ENCODE measurements at regions not wholly inside any gene's neighbourhood (a gene's known extent, or its start where the extent isn't known, plus 50 kb on each side); places are given as distances from the start of the nearest gene placed in this dataset.

DNA sequence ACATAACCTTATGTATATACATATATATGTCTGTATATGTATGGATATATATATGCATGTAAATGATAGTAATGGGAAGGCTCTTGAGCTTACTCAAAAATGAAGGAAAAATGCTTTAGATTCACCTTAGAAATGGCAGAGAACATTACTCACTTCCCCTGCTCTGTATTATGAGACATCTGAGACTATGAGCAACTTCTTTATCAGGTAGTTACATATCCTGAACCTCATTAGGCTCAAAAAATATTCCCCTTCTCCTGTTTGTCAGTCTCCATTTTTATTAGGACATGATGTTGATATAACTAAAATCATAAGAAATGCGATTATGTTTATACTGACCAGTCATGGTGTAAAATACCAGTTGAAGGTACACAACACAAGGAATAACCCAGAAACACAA, 800.1 kb upstream of the ZWINT start:
- H3K27me3 ChIP-seq (ENCODE audit: control insufficient read depth in 1 of 2, insufficient read depth in 2 of 2, low read length in 2 of 2), result no peaks in the 10 kb centered on the region
- peaks cover 0 to 5% of the 10 kb centered on the region in 2 donors for H3K9me3 ChIP-seq (ENCODE audit: control insufficient read depth in 2 of 2, insufficient read depth in 1 of 2, low read depth in 1 of 2, low read length in 1 of 2)
- no peaks in the 10 kb centered on the region for H3K4me1 ChIP-seq (ENCODE audit: control insufficient read depth in 2 of 2, insufficient read depth in 2 of 2, low read length in 1 of 2)
- H3K4me3 ChIP-seq (ENCODE audit: low read depth in 1 of 2, low read length in 2 of 2), result no peak overlapping the region
- no peak overlapping the region for H3K27ac ChIP-seq (ENCODE audit: low read depth in 2 of 2, low read length in 1 of 2)
- WGBS, 2 donors, result 88 to 94% methylated on average over 1 of the region's 1 CpG
- H3K36me3 ChIP-seq (ENCODE audit: control insufficient read depth in 2 of 2, insufficient read depth in 2 of 2, low read length in 1 of 2), result no peaks in the 10 kb centered on the region

DNA sequence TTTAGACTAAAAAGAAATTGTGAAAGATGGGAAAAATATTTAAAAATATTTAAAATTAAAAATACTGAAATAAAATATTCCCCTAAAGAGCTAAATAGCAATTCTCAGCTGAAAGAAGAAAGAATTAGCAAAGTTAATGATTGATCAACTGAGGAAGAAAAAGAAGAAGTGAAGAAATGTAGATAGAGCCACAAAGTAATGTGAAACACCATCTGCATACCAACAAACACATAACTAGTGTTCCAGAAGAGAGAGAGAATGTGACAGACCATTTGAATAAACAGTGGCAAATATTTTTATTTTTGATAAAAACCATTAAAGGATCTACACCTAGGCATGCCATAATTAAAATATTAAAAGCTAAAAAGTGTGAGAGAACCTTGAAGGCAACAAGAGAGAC, 784.5 kb upstream of the ZWINT start:
- Histone ChIP-seq H3K27ac (ENCODE audit: low read depth in 2 of 2, low read length in 1 of 2) (no peak overlapping the region), H3K9me3 (ENCODE audit: control insufficient read depth in 2 of 2, insufficient read depth in 1 of 2, low read depth in 1 of 2, low read length in 1 of 2) (no peaks in the 10 kb centered on the region), H3K36me3 (ENCODE audit: control insufficient read depth in 2 of 2, insufficient read depth in 2 of 2, low read length in 1 of 2) (no peaks in the 10 kb centered on the region), H3K27me3 (ENCODE audit: control insufficient read depth in 1 of 2, insufficient read depth in 2 of 2, low read length in 2 of 2) (no peaks in the 10 kb centered on the region), H3K4me1 (ENCODE audit: control insufficient read depth in 2 of 2, insufficient read depth in 2 of 2, low read length in 1 of 2) (no peaks in the 10 kb centered on the region), H3K4me3 (ENCODE audit: low read depth in 1 of 2, low read length in 2 of 2) (no peak overlapping the region)

GRCh38 chr10:57142925-57143576, 782.0 kb upstream of the ZWINT start:
- H3K4me3 ChIP-seq (ENCODE audit: low read depth in 1 of 2, low read length in 2 of 2), result no peak overlapping the region
- no peaks in the 10 kb centered on the region for H3K27me3 ChIP-seq (ENCODE audit: control insufficient read depth in 1 of 2, insufficient read depth in 2 of 2, low read length in 2 of 2)
- H3K36me3 ChIP-seq (ENCODE audit: control insufficient read depth in 2 of 2, insufficient read depth in 2 of 2, low read length in 1 of 2), result no peaks in the 10 kb centered on the region
- no peak overlapping the region for H3K27ac ChIP-seq (ENCODE audit: low read depth in 2 of 2, low read length in 1 of 2)
- WGBS, 2 donors, result 43% methylated on average over 7 of the region's 7 CpGs
- no peaks in the 10 kb centered on the region for H3K4me1 ChIP-seq (ENCODE audit: control insufficient read depth in 2 of 2, insufficient read depth in 2 of 2, low read length in 1 of 2)
- H3K9me3 ChIP-seq (ENCODE audit: control insufficient read depth in 2 of 2, insufficient read depth in 1 of 2, low read depth in 1 of 2, low read length in 1 of 2), result peaks cover 0 to 2% of the 10 kb centered on the region in 2 donors

GRCh38 chr10:57141708-57142107, 780.6 kb upstream of the ZWINT start:
- Histone ChIP-seq H3K36me3 (ENCODE audit: control insufficient read depth in 2 of 2, insufficient read depth in 2 of 2, low read length in 1 of 2) (no peaks in the 10 kb centered on the region), H3K4me1 (ENCODE audit: control insufficient read depth in 2 of 2, insufficient read depth in 2 of 2, low read length in 1 of 2) (no peaks in the 10 kb centered on the region), H3K27ac (ENCODE audit: low read depth in 2 of 2, low read length in 1 of 2) (no peak overlapping the region), H3K4me3 (ENCODE audit: low read depth in 1 of 2, low read length in 2 of 2) (no peak overlapping the region), H3K27me3 (ENCODE audit: control insufficient read depth in 1 of 2, insufficient read depth in 2 of 2, low read length in 2 of 2) (no peaks in the 10 kb centered on the region), H3K9me3 (ENCODE audit: control insufficient read depth in 2 of 2, insufficient read depth in 1 of 2, low read depth in 1 of 2, low read length in 1 of 2) (peaks cover 0 to 2% of the 10 kb centered on the region in 2 donors)
- WGBS, 2 donors, result 84 to 90% methylated on average over 1 of the region's 1 CpG

DNA sequence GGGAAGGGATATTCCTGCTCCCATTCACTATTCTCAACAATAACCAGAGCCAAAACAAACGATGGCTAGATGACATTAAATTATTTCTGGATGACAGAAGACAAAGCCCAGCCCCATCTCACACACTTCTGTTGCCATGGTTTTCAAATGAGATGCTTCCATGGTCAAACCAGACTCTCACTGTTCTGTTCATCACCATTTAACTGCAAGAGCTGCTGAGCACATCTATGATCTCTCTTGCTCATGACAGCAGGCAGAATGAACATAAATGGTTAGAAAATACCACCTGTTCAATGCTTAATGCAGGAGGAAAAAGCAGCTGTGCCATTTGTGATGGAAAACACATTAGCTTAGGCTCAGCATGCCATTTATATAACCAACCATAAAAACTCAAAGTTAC, 758.6 kb upstream of the ZWINT start:
- Histone ChIP-seq H3K36me3 (ENCODE audit: control insufficient read depth in 2 of 2, insufficient read depth in 2 of 2, low read length in 1 of 2) (no peaks in the 10 kb centered on the region), H3K27me3 (ENCODE audit: control insufficient read depth in 1 of 2, insufficient read depth in 2 of 2, low read length in 2 of 2) (no peaks in the 10 kb centered on the region)

DNA sequence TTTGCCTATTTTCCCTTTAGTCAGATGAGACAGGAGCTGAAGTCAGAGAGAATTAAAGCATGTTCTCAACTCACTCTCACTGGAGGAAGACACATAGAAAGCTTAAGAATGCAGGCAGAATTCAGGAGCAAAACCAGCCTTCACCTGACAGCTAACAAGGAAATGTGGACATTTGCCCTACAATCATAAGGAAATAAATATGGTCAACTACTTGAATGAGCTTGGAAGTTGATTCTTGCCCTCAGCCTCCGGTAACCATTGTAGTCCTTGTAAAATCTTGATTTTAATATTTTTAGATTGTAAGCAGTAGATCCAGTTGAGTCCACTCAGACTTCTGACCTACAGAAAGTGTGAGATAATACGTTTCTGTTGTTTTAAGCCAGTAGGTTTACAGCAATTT, 752.5 kb upstream of the ZWINT start:
- Histone ChIP-seq H3K4me1 (ENCODE audit: control insufficient read depth in 2 of 2, insufficient read depth in 2 of 2, low read length in 1 of 2) (no peaks in the 10 kb centered on the region), H3K4me3 (ENCODE audit: low read depth in 1 of 2, low read length in 2 of 2) (no peak overlapping the region), H3K27me3 (ENCODE audit: control insufficient read depth in 1 of 2, insufficient read depth in 2 of 2, low read length in 2 of 2) (no peaks in the 10 kb centered on the region), H3K27ac (ENCODE audit: low read depth in 2 of 2, low read length in 1 of 2) (no peak overlapping the region), H3K9me3 (ENCODE audit: control insufficient read depth in 2 of 2, insufficient read depth in 1 of 2, low read depth in 1 of 2, low read length in 1 of 2) (no peaks in the 10 kb centered on the region), H3K36me3 (ENCODE audit: control insufficient read depth in 2 of 2, insufficient read depth in 2 of 2, low read length in 1 of 2) (no peaks in the 10 kb centered on the region)
- 67 to 68% methylated on average over 2 of the region's 2 CpGs for WGBS, 2 donors

More for the DNA sequence above, 758.6 kb upstream of the ZWINT start:
- H3K27ac ChIP-seq (ENCODE audit: low read depth in 2 of 2, low read length in 1 of 2), result no peak overlapping the region
- no peaks in the 10 kb centered on the region for H3K9me3 ChIP-seq (ENCODE audit: control insufficient read depth in 2 of 2, insufficient read depth in 1 of 2, low read depth in 1 of 2, low read length in 1 of 2)
- WGBS, 2 donors, result 31 to 34% methylated on average over 1 of the region's 1 CpG
- no peaks in the 10 kb centered on the region for H3K4me1 ChIP-seq (ENCODE audit: control insufficient read depth in 2 of 2, insufficient read depth in 2 of 2, low read length in 1 of 2)
- no peak overlapping the region for H3K4me3 ChIP-seq (ENCODE audit: low read depth in 1 of 2, low read length in 2 of 2)

DNA sequence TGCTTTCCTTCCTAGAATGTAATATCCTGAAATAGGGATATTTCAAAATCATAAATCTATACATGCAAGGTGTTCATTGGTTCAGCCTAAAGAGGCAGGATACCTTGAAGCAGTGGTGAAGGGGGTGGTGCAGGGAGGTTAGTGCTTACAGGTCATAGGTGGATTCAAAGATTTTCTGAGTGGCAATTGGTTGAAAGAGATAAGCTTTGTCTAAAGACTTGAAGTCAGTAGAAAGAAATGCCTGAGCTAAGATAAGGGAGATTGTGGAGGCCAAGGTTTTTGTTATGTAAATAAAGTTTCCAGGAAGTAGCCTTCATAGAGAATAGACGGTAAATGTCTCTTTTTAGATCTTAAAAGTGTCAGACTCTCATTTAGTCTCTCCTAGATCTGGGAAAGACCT, 741.2 kb upstream of the ZWINT start:
- no peaks in the 10 kb centered on the region for H3K27me3 ChIP-seq (ENCODE audit: control insufficient read depth in 1 of 2, insufficient read depth in 2 of 2, low read length in 2 of 2)
- H3K9me3 ChIP-seq (ENCODE audit: control insufficient read depth in 2 of 2, insufficient read depth in 1 of 2, low read depth in 1 of 2, low read length in 1 of 2), result no peaks in the 10 kb centered on the region
- H3K27ac ChIP-seq (ENCODE audit: low read depth in 2 of 2, low read length in 1 of 2), result no peak overlapping the region
- H3K4me1 ChIP-seq (ENCODE audit: control insufficient read depth in 2 of 2, insufficient read depth in 2 of 2, low read length in 1 of 2), result no peaks in the 10 kb centered on the region
- H3K4me3 ChIP-seq (ENCODE audit: low read depth in 1 of 2, low read length in 2 of 2), result no peak overlapping the region
- 7 to 10% methylated on average over 1 of the region's 1 CpG for WGBS, 2 donors
- H3K36me3 ChIP-seq (ENCODE audit: control insufficient read depth in 2 of 2, insufficient read depth in 2 of 2, low read length in 1 of 2), result no peaks in the 10 kb centered on the region

DNA sequence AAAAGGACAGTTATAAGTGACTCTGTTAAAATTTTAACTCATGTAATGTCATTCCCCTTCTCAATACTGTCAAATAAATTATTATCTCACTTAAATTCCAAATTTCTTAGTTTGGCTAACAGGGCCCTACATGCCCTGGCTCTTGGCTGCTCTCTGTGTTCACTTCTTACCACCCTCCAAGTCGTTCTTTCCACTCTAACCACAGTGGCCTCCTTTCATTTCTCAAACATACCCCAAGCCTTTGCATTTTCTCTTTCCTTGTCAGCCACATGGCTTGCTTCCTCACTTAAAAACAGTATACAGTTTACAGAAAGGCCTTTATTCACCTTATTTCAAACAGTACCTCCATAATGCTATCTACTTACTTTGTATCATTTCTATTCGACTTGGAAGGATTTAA, 737.1 kb upstream of the ZWINT start:
- H3K27me3 ChIP-seq (ENCODE audit: control insufficient read depth in 1 of 2, insufficient read depth in 2 of 2, low read length in 2 of 2), result no peaks in the 10 kb centered on the region
- H3K4me1 ChIP-seq (ENCODE audit: control insufficient read depth in 2 of 2, insufficient read depth in 2 of 2, low read length in 1 of 2), result peaks cover 0 to 2% of the 10 kb centered on the region in 2 donors
- no peak overlapping the region for H3K27ac ChIP-seq (ENCODE audit: low read depth in 2 of 2, low read length in 1 of 2)
- 51 to 59% methylated on average over 2 of the region's 2 CpGs for WGBS, 2 donors
- H3K9me3 ChIP-seq (ENCODE audit: control insufficient read depth in 2 of 2, insufficient read depth in 1 of 2, low read depth in 1 of 2, low read length in 1 of 2), result peaks cover 3 to 14% of the 10 kb centered on the region in 2 donors
- H3K36me3 ChIP-seq (ENCODE audit: control insufficient read depth in 2 of 2, insufficient read depth in 2 of 2, low read length in 1 of 2), result no peaks in the 10 kb centered on the region
- no peak overlapping the region for H3K4me3 ChIP-seq (ENCODE audit: low read depth in 1 of 2, low read length in 2 of 2)

- H3K9me3 ChIP-seq (ENCODE audit: control insufficient read depth in 2 of 2, insufficient read depth in 1 of 2, low read depth in 1 of 2, low read length in 1 of 2), result peaks cover 3 to 14% of the 10 kb centered on the region in 2 donors
- no peaks in the 10 kb centered on the region for H3K36me3 ChIP-seq (ENCODE audit: control insufficient read depth in 2 of 2, insufficient read depth in 2 of 2, low read length in 1 of 2)
- H3K27ac ChIP-seq (ENCODE audit: low read depth in 2 of 2, low read length in 1 of 2), result no peak overlapping the region
- no peaks in the 10 kb centered on the region for H3K27me3 ChIP-seq (ENCODE audit: control insufficient read depth in 1 of 2, insufficient read depth in 2 of 2, low read length in 2 of 2)
- peaks cover 0 to 2% of the 10 kb centered on the region in 2 donors for H3K4me1 ChIP-seq (ENCODE audit: control insufficient read depth in 2 of 2, insufficient read depth in 2 of 2, low read length in 1 of 2)
- 94 to 98% methylated on average over 3 of the region's 3 CpGs for WGBS, 2 donors
- H3K4me3 ChIP-seq (ENCODE audit: low read depth in 1 of 2, low read length in 2 of 2), result no peak overlapping the region
Measured at GRCh38 chr10:57096044-57096443, 735.0 kb upstream of the ZWINT start.

DNA sequence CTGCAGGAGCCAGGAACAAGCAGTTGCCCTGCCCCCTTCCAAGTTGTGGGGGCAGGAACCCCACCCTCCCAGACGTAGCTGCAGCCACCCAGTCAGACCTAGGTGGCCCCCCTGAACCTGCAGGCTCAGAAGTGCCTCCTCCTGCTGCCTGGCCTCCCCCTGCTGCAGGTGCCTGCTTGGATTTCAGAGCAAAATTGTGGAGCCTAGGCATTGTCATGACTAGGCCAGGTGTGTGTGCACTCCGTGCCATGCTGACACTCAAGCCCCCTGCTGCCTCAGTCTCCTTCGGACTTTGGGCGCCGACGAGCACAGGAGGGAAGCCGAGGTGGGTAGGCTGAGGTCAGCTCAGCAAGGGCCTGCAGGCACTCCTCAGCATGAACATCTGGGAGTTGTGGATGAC, 733.9 kb upstream of the ZWINT start:
- Histone ChIP-seq H3K27ac (ENCODE audit: low read depth in 2 of 2, low read length in 1 of 2) (no peak overlapping the region), H3K4me3 (ENCODE audit: low read depth in 1 of 2, low read length in 2 of 2) (no peak overlapping the region), H3K36me3 (ENCODE audit: control insufficient read depth in 2 of 2, insufficient read depth in 2 of 2, low read length in 1 of 2) (no peaks in the 10 kb centered on the region), H3K4me1 (ENCODE audit: control insufficient read depth in 2 of 2, insufficient read depth in 2 of 2, low read length in 1 of 2) (peaks cover 0 to 2% of the 10 kb centered on the region in 2 donors), H3K9me3 (ENCODE audit: control insufficient read depth in 2 of 2, insufficient read depth in 1 of 2, low read depth in 1 of 2, low read length in 1 of 2) (peaks cover 3 to 14% of the 10 kb centered on the region in 2 donors), H3K27me3 (ENCODE audit: control insufficient read depth in 1 of 2, insufficient read depth in 2 of 2, low read length in 2 of 2) (no peaks in the 10 kb centered on the region)
- 84 to 86% methylated on average over 7 of the region's 7 CpGs for WGBS, 2 donors

Measured in esophagus (tissue), 2 donors.